Retina (tissue), 1 donor: ENCODE measurements at regions not wholly inside any gene's neighbourhood (a gene's known extent, or its start where the extent isn't known, plus 50 kb on each side); places are given as distances from the start of the nearest gene placed in this dataset.
"Not testable (repeated sequence)": the region's sequence is repeated elsewhere in the genome, so short reads cannot be mapped to it uniquely, and the experiment has no call there.

Source experiments
- DNase-seq: peaks from one replicate; pipeline ENCODE4 v3.0.0-alpha.2; 2016

DNA sequence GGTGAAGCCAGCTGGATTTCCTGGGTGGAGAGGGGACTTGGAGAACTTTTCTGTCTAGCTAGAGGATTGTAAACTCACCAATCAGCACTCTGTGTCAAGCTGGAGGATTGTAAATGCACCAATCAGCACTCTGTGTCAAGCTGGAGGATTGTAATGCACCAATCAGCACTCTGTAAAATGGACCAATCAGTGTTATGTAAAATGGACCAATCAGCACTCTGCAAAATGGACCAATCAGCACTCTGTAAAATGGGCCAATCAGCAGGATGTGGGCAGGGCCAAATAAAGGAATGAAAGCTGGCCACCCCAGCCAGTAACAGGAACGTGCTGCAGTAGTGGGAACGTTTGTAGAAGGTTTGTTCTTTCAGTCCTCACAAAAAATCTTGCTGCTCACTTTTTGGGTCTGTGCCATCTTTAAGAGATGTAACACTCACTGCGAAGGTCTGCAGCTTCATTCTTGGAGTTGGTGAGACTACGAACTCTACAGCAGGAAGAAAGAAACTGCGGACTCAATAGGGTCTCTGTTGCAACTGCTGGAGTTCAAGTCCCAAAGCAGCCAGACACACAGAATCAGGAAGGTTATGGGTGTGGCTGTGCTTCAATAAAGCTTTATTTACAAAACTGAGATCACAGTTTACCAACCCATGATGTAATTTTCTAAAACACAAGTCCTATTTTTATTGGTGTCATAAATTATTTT, 145.7 kb upstream of the ERCC6L2 start:
- DNase-seq = no peak

DNA sequence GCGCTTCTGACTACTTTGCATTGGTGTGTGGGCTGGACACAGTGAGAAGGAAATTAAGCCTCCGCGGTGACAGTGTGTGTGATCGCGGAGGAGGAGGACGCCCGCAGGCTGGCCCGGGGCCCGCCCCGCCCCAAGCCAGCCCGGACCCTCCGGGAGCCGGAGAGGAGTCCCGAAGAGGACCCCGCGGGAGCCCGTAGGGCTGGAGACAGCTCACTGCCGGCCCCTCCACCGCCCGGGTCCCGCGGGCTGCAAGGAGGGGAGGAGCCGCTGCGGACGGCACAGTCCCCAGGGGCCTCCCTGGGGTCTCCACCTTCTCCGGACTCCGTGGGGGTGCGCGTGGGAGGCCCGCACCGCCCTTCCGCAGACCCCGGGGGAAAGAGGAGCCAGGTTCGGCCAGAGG, 146.4 kb upstream of the ERCC6L2 start:
- DNase-seq = no peak

DNA sequence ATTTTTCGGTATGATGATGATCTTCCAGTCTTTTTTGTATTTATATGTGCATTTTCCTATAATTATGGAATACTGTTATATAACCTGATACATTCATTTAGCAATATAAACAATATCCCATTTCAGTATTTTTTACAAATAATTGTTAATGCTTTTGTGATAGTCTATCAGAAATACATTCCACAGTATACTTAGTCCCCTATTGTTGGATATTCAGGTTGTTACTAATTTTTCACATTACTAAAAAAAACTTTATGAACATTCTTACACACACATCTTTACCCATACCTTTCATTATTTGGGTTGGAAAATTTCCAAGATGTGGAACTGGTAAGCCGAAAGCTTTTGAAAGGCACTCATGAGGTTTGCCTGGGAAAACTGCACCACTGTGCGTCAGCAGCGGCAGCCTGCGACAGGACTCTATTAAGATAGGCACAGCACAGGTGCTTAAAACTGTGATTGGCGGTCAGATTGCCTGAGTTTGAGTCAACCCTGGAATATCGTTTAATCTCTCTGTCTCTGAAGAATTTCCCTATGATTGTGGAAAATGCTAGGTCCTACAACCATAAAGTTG, 147.5 kb upstream of the ERCC6L2 start:
- DNase-seq = no peak

DNA sequence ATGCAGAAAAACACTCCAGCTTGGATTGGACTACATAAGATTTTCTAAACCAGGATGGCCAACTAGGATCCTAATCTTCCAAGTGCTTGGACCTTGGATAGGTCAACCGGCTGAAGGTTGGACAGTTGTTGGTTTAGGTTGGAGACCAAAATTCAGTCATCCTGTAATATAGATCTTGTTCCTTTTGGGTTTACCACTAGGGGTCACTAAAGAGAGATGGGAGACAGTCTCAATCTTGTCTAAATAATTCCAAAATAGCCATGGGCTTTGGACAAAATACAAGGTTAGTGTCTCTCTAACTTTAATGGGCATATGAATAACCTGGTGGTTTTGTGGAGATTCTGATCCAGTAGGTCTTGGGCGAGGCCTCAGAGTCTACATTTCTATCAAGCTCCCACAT, 148.7 kb upstream of the ERCC6L2 start:
- peak; percentile 40 for DNase-seq

DNA sequence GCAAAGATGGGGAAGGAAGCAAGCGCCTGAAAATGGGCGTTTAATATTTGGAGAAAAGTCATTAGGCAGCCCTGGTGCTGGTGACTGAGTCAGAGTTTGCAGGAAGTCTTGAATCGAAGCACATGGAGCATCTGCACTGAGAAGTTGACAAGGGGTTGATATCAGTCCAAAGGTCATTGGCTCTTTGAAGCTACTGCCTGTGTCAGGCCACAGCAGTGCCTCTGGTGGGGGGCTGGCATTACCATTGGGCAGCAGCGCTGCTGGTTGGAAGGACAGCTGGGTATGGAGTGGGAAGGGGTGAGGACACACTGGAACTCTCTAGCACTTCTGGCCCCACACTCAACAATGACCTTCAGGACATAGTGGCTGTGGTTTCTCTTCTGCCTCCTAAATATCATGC, 150.4 kb upstream of the ERCC6L2 start:
- no peak for DNase-seq

DNA sequence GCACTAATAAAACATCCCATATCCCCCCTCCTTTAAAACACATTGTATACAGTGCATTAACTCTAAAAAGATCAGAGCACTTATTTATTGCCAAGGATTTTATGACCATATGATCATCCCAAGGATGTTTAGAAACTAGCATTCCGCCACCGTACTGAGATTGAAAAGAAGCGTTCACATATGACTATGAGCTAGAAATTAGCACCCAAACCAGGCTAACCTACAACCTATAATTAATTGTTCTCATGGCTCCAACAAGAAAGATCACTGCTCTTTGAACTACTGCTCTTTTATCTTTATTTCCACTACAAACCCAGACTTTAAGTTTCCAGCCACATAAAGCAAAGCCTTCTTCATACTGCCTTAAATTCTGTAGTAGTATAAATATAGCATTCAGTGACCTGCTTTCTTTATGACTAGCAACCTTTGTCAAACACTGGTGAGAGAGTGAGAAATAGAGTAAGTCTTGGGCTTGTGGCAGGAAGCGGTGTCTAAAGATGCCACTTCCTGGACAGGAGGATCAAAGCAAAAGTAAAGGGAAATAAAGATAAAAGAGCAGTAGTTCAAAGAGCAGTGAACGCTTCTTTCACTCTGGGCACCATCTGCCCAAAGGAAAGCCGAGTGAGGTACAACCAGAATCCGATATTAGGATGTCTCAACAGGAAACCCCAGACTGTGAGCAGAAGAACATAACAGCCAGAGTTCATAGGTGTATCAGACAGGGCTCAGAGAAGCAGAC, 151.1 kb upstream of the ERCC6L2 start:
- DNase-seq = no peak

DNA sequence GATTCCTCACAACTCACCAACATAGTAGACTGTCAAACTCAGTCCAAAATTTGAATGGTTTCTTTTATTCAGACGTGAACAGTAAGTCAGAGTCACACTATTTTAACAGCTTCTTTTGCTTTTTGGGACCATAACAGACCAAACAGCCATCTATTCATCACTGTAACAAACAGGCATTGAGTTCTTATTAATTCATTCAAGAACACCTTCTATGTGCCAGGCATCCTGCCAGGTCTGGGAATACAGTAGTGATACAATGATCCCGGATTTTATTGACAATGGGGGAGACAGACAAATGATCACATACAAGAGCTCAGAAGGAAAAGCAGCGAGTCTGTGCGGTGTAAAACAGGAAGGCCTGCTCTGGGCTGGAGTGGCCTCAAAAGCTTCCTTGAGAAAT, 153.3 kb upstream of the ERCC6L2 start:
- no peak for DNase-seq

DNA sequence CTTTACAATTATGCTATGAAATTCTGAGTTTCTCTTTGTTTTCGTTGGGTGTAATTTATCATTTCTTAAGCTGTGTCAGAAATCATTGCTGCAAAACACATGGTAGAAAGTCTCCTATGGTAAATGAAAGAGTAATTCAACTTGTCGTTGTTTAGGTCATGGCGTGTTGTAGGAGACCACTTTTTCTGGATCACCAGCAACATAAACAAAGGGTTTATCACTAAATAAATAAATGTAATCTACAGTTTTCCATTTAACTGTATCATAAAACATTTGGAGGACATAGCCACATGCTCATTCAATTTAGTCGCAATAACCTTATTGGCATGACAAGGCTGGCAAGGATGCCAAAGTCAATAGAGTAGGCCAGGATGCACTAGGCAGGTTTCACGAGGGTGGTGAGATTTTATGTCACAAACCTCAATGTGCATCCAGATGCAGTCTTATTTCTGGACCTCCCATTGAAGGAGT, 154.4 kb upstream of the ERCC6L2 start:
- DNase-seq = no peak

DNA sequence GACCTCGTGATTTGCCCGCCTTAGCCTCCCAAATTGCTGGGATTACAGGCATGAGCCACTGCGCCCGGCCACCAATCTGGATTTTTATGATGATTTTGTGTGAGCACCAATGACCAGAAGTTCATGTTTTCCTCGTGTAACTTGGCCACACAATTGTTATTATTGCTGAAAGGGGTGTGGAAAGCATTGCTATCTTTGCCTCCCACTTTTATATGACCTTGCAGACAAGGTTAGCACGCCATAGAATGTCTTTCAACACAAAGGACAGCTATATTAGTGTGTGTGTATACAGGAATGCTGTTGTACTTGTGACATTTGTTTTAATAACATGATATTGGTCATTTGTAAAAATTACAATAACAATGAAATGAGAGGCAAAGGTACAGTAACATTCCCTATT, 155.0 kb upstream of the ERCC6L2 start:
- no peak for DNase-seq

DNA sequence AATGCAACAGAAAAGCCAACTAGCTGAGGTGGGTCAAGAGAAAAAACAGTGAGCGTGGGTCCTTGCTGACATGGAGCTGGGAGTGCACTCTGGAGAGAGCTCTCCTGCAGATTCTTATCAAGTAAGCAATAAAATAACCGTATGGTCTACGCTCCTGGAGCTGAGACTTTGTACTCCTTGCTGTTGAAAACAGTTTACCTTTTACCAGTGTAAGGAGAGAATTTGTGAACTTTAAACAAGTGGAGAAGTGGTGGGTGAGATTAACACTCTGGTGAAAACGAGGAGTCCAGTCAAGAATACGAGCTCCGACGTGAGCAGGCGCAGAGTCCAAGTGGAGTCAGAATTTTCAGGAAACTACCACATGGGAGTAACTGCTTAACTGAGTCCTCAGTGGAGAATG, 156.1 kb upstream of the ERCC6L2 start:
- no peak for DNase-seq

DNA sequence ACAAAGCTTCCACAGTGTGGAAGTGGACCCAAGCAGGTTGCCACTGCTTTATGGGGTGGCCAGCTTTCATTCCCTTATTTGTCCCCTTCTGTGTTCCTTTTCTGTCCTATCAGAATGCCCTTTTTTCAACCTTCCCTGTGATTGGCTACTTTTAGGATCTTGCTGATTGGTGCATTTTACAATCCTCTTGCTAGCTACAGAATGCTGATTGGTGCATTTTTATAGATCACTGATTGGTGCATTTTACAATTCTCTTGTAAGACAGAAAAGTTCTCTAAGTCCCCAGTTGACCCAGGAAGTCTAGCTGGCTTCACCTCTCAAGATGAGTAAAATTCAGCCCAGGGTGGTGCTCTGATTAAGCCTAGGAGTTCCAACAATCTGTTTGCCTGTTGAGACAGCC, 157.2 kb upstream of the ERCC6L2 start:
- no peak for DNase-seq

DNA sequence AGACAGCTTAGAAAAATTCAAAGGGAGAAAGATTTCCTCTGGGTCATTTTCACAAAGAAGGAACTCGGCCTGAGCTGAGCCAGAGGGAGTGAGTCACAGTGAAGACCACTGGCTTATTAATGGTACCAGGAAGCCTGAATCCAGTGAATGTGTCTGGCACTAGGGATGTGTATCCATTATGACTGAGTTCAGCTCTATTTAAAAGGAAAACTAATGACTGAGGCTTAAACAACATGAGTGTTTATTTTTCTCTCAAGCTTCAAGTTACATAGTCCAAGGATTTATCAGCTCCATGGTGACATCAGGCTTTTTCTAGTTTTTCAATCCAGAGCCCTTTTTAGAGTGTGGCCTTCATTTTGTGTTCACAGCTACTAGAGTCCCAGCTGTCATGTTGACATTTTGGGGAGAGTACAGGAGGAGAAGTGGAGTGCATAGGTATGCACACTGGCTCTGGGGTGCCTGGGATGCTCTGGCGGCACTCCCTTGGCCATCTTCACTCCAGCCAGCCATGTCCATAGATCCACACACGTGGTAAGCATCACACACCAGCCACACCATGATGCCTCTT, 159.5 kb upstream of the ERCC6L2 start:
- DNase-seq = no peak

DNA sequence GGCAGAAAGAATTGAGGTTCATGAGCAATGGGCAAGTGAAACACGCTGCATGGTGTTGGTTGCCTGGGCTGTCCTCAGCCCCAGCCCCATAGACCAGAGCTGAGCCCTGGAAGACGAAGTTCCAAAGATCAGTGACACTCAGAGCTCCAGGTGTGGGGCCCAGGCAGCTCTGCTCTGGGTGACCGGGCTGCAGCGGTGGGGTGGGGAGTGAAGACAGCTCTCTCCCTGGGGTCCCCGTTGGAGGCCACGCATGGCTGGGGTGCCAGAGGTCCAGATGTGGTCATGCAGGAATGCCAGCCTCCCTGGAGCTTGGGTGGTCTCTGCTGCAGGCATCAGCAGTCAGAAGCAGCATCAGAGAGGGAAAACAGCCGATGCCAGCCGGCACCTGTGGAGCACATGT, 165.0 kb upstream of the ERCC6L2 start:
- DNase-seq = no peak

DNA sequence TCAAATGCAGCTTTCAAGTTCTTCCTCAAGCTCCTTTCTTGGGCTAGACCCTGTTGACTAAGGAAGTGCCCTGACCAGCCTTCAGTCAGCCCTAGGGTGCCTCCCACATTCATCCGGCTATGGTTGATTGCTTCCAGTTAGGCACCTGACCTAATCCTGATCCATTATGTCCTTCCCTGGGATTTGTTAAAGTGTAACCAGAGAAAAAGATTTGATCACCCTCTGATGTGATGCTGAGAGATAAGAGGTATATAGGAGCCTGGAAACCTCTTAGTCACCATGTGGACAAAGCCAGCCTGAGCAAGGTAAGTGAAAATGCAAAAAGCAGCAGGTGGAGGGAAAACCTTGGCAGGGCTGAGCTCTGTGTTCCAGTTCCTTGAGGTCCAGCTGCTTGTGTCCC, 178.8 kb upstream of the ERCC6L2 start:
- DNase-seq = no peak

DNA sequence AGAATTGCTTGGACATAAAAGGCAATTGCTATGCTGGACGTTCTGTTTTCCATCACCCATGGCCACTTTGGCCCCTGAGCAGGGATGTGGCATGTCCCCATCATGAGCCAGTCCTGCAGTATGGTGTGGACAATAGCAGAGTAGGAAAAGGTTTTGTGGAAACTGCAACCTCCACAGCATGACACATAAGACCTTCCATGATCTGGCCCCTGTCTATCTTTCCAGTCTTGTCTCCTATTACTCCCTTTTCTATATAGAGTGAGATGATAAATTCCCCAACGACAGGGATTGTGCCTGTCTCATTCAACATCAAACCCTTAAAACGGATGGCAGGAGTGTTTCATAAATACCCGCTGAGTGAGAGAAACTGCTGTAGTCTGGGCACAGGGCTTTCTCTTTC, 174.7 kb upstream of the PTCH1 start:
- no peak for DNase-seq

DNA sequence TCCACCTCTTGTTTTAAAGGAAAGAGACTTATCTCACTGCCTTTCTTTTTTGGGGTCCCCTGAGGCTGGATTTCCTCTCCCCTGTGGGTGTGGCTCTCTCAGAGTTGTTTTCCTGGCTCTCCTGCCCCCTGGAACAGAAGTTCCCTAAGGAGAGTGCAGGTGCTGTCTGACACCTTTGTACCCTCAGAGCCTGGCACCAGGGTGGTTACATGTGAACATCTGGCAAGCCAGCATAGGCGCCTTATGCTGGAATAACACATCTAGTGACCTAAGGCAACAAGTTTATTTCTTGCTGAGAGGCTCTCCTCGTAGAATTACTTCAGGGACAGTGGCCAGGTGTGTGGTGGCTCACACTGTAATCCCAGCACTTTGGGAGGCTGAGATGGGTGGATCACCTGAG, 172.9 kb upstream of the PTCH1 start:
- no peak for DNase-seq

DNA sequence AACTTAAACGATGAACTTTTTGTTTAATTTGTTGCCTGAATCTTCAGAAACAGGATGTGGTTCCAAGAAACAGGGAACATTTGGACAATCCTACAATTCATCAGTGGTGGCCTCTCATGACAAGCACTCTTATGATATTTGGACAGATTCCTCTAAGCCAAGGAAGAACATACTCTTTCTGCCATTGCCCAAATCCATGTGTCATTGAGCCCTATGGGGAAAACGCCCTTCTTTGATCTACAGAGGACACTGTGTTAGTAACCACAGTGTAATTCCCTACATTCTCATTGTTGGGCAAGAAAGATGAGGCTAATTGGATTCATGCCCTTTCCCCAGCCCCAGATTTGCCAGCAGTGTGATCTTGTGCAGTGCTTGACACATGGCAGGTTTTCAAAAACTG, 167.7 kb upstream of the PTCH1 start:
- no peak for DNase-seq

DNA sequence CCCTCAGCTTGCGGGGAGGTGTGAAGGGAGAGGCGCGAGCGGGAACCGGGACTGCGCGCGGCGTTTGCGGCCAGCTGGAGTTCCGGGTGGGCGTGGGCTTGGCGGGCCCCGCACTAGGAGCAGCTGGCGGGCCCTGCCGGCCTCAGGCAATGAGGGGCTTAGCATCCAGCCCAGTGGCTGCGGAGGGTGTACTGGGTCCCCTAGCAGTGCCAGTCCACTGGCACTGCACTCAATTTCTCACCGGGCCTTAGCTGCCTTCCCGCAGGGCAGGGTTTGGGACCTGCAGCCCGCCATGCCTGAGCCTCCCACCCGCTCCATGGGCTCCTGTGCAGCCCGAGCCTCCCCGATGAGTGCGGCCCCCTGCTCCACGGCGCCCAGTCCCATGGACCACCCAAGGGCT, 163.5 kb upstream of the PTCH1 start:
- DNase-seq = not testable (repeated sequence)

DNA sequence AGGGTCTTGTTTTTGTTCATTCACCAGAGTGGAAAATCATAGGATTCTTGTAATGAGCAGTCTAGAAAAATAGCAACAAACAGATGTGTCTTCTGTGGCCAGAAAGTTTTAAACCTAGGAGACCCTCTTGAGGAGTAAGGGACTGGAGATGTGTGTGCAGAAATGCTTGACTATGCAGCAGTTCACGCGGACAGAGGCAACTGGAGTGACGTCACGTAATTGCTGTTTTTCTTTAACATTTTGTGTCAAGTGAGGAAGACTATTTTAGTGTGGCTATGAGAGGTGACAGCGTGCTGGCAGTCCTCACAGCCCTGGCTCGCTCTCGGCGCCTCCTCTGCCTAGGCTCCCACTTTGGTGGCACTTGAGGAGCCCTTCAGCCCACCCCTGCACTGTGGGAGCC, 163.1 kb upstream of the PTCH1 start:
- no peak for DNase-seq

DNA sequence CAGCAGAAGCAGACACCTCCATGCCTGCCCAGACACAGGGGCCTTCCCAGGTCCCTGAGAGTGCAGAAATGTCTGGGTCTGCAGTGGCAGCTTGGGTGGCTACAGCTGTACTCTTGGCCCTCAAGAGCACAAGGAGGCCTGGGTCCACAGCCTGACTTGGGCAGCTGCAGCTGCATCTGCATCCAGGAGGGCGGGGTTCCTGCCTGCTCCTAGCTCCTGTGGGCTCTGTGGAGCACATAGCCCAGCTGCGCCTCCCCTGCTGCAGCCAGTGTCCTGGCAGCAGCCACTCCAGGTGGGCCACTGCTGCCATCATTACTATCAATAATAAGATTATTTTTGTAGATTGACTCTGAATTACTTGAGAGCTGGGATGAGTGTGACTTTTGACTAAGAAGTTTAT, 162.0 kb upstream of the PTCH1 start:
- no peak for DNase-seq

DNA sequence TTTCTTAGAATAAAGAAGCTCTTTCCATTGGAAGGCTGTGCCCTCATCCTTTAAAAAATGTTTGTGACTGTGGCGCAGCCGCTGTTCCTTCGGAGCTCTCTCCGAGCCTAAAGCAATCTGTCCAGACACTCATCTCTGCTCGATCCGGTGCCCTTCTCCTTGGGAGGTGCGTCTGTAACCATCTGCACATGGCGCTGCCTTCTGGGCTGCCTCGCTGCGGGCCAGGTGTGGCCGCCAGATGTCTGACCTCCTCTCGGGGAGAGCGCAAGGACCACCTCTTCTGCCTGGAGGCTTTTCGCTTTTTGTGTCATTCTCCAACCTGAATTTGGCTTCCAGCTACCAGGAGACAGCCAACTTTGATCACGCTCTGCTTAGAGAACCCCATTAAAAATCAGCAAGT, 153.4 kb upstream of the PTCH1 start:
- no peak for DNase-seq

DNA sequence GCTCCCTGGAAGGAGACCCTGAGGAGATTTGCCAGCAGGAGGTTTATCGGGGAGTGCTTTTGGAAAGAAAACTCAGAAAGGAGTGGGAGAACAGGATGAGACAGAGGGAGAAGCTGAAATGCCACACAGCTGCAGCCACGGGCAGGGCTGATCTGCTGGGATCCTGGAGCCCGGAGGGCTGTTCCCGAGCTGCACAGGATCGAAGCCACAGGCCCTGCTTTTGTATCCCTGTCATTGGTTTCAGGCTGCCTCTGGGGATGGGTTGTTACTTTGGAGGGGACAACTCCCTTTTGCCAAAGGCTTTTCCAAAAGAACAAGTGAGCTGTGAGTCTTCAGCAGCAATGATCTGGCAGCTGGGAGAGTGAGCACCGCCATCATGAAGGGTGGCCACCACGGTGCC, 152.5 kb upstream of the PTCH1 start:
- no peak for DNase-seq

DNA sequence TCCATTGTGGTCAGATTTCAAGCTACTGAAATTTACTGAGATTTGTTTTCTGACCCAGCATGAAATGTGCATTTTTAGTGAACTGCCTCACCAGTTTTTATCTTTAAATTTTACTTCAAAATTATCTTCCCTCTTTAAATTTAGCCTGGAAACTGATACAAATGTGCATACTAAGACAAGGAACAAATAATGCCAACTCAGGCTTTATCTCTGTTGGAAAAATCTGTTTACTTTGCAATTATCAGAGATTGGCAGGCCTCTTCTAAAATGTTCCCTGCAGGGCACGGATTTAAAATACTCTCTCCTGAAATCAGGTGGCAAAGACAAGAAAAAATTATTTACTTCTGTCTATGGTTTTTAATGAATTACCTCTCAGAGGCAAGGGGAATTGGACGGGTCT, 151.0 kb upstream of the PTCH1 start:
- DNase-seq = no peak

DNA sequence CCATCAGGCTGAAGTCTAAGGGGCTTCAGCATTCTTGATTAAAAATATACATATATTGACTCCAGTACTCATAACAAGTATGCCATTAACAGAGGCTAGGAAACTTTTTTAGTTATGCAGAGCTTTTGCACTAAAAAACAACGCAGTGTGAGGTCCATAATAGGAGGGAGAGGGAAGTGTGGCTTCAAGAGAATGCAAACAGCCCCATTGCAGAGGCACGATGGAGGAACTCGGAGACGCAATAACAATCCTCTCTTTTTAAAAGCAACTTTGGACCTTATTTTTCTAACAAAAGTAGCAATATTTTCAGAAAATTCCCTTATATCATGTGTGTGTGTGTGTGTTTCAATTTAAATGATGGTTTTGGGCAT, 150.0 kb upstream of the PTCH1 start:
- DNase-seq = no peak
